ENCODE measurements at regions not wholly inside any gene's neighbourhood (a gene's known extent, or its start where the extent isn't known, plus 50 kb on each side); places are given as distances from the start of the nearest gene placed in this dataset.

DNA sequence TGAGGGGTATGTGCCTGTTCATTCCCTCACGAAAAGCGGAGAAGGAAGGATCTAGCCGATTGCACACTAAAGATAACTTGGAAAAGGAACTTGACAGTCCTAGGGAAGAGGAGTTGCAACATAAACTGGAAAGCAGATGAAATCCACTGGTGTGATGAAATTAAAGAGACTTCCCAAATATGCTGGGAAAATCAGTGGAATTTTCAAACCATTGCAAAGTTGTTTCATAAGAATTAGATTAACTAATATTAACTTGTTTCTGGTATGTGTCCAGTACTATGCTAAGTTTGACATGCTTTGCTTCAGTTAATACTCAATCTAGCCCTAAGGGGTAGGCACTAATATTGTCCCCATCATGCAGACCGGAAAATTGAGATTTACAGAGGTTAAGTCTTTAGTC, 222.7 kb downstream of the IKZF2 start:
- DNase-seq: no peak
- no peak overlapping the region for H3K4me2 ChIP-seq (ENCODE audit: low read depth, low read length)
- no peaks in the 10 kb centered on the region for H3F3A ChIP-seq (ENCODE audit: insufficient read depth, low read length)
- H3K9me2 ChIP-seq (replicated peaks; ENCODE audit: insufficient read depth, low read length): no peaks in the 10 kb centered on the region
- H3K9me3 ChIP-seq (replicated peaks; ENCODE audit: insufficient read depth, low read length): no peaks in the 10 kb centered on the region
- no peaks in the 10 kb centered on the region for H3K4me1 ChIP-seq (ENCODE audit: low read length)
- no peaks in the 10 kb centered on the region for H3K36me3 ChIP-seq (replicated peaks; ENCODE audit: insufficient read depth, low read length)
- H3K4me3 ChIP-seq (ENCODE audit: low read length): no peak overlapping the region
- H3K79me2 ChIP-seq (ENCODE audit: low read length): no peaks in the 10 kb centered on the region
- no peaks in the 10 kb centered on the region for H4K20me1 ChIP-seq (ENCODE audit: insufficient read depth, low read length)
- no peak overlapping the region for H2AFZ ChIP-seq (ENCODE audit: low read length)
- no peaks in the 10 kb centered on the region for H3K27me3 ChIP-seq (replicated peaks; ENCODE audit: insufficient read depth, low read length)
- no peak overlapping the region for H3K9ac ChIP-seq (ENCODE audit: low read length)
- H3K27ac ChIP-seq (ENCODE audit: low read length): no peak overlapping the region
- TF ChIP-seq CTCF (IDR thresholded peaks at IDR 0.05; ENCODE audit: low read length) (no peak), EZH2phosphoT487 (IDR thresholded peaks at IDR 0.05; ENCODE audit: low read length) (no peak), EZH2 (optimal IDR thresholded peaks at IDR 0.05; ENCODE audit: low read depth, low read length) (no peak)

DNA sequence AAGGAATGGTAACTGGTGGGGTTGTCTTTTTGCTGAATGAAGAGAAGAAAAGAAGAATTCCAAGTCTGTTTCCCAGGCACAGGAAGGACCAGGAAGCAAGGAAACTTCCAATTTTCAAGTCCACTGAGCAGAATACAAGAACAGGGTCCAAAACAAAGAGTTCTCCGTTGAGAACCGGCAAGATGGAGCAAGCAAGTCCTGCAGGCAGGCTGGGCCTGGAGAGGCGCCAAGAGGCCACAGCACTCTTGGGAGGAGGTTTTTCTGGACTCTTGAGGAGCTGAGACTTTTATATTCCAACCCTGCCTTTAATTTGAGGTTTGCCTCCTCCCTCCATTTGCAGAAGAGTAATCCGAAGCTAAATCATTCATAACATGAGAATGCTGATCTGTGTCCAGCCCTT, 224.5 kb downstream of the IKZF2 start:
- Histone ChIP-seq H4K20me1 (ENCODE audit: insufficient read depth, low read length) (no peaks in the 10 kb centered on the region), H3K4me1 (ENCODE audit: low read length) (no peaks in the 10 kb centered on the region), H3K9me2 (replicated peaks; ENCODE audit: insufficient read depth, low read length) (no peaks in the 10 kb centered on the region), H3K27ac (ENCODE audit: low read length) (no peak overlapping the region), H3K27me3 (replicated peaks; ENCODE audit: insufficient read depth, low read length) (no peaks in the 10 kb centered on the region), H3K9me3 (replicated peaks; ENCODE audit: insufficient read depth, low read length) (no peaks in the 10 kb centered on the region), H2AFZ (ENCODE audit: low read length) (no peak overlapping the region), H3K4me2 (ENCODE audit: low read depth, low read length) (no peak overlapping the region), H3K4me3 (ENCODE audit: low read length) (no peak overlapping the region), H3K9ac (ENCODE audit: low read length) (no peak overlapping the region), H3K36me3 (replicated peaks; ENCODE audit: insufficient read depth, low read length) (no peaks in the 10 kb centered on the region), H3K79me2 (ENCODE audit: low read length) (no peaks in the 10 kb centered on the region), H3F3A (ENCODE audit: insufficient read depth, low read length) (no peaks in the 10 kb centered on the region)
- no peak for TF ChIP-seq CTCF (IDR thresholded peaks at IDR 0.05; ENCODE audit: low read length)
- TF ChIP-seq EZH2 (optimal IDR thresholded peaks at IDR 0.05; ENCODE audit: low read depth, low read length): no peak
- TF ChIP-seq EZH2phosphoT487 (IDR thresholded peaks at IDR 0.05; ENCODE audit: low read length): no peak
- no peak for DNase-seq

GRCh38 chr2:212923393-212923792, 228.0 kb downstream of the IKZF2 start:
- H3K36me3 ChIP-seq (replicated peaks; ENCODE audit: insufficient read depth, low read length): no peaks in the 10 kb centered on the region
- H3K27me3 ChIP-seq (replicated peaks; ENCODE audit: insufficient read depth, low read length): no peaks in the 10 kb centered on the region
- H3K27ac ChIP-seq (ENCODE audit: low read length): no peak overlapping the region
- H3K4me2 ChIP-seq (ENCODE audit: low read depth, low read length): no peak overlapping the region
- no peaks in the 10 kb centered on the region for H3K9me3 ChIP-seq (replicated peaks; ENCODE audit: insufficient read depth, low read length)
- H3K4me3 ChIP-seq (ENCODE audit: low read length): no peak overlapping the region
- no peak overlapping the region for H2AFZ ChIP-seq (ENCODE audit: low read length)
- no peaks in the 10 kb centered on the region for H4K20me1 ChIP-seq (ENCODE audit: insufficient read depth, low read length)
- DNase-seq: no peak
- no peak for TF ChIP-seq EZH2phosphoT487 (IDR thresholded peaks at IDR 0.05; ENCODE audit: low read length)
- no peak for TF ChIP-seq EZH2 (optimal IDR thresholded peaks at IDR 0.05; ENCODE audit: low read depth, low read length)
- TF ChIP-seq CTCF (IDR thresholded peaks at IDR 0.05; ENCODE audit: low read length): no peak
- H3F3A ChIP-seq (ENCODE audit: insufficient read depth, low read length): no peaks in the 10 kb centered on the region
- H3K9me2 ChIP-seq (replicated peaks; ENCODE audit: insufficient read depth, low read length): no peaks in the 10 kb centered on the region
- no peaks in the 10 kb centered on the region for H3K79me2 ChIP-seq (ENCODE audit: low read length)
- H3K4me1 ChIP-seq (ENCODE audit: low read length): no peaks in the 10 kb centered on the region
- no peak overlapping the region for H3K9ac ChIP-seq (ENCODE audit: low read length)

All from MM.1S (cell line).